CD14-positive monocyte (primary cell): ENCODE measurements at regions not wholly inside any gene's neighbourhood (a gene's known extent, or its start where the extent isn't known, plus 50 kb on each side); places are given as distances from the start of the nearest gene placed in this dataset.

Source experiments
- DNase-seq, 3 donors: peaks; one replicate each; pipeline ENCODE4 v3.0.0-alpha.2; 2011 to 2022
- H2AFZ ChIP-seq: 2 replicates; pipeline ENCODE4 v1.6.0; 2012; ENCODE audit warnings: mild to moderate bottlenecking, low read depth, low read length, inconsistent platforms; ENCODE audit not compliant: insufficient read depth, poor library complexity, severe bottlenecking
- H3K27ac ChIP-seq, 2 donors: 1 replicate in 1 of 2; 2 replicates in 1 of 2; pipeline ENCODE4 v1.5.1; 2012 to 2013; ENCODE audit warnings: low read length in 2 of 2, control low read depth in 1 of 2, inconsistent platforms in 1 of 2, low read depth in 1 of 2, mild to moderate bottlenecking in 1 of 2
- H3K27me3 ChIP-seq, 2 donors: one replicate each; pipeline versions ENCODE4 v1.6.0 to v1.6.1; 2011 to 2013; ENCODE audit warnings: low read length in 2 of 2; ENCODE audit not compliant: control insufficient read depth in 2 of 2, insufficient read depth in 2 of 2
- H3K36me3 ChIP-seq, 2 donors: replicated peaks in 1 of 2; 1 replicate in 1 of 2; 2 replicates in 1 of 2; pipeline versions ENCODE4 v1.5.1 to v1.6.1; 2012 to 2013; ENCODE audit warnings: low read length in 2 of 2, control low read depth in 1 of 2, inconsistent platforms in 1 of 2, mild to moderate bottlenecking in 1 of 2; ENCODE audit not compliant: insufficient read depth in 2 of 2, control insufficient read depth in 1 of 2
- H3K4me1 ChIP-seq, 2 donors: 1 replicate in 1 of 2; 2 replicates in 1 of 2; pipeline versions ENCODE4 v1.5.1 to v1.6.1; 2012 to 2013; ENCODE audit warnings: low read length in 2 of 2, control low read depth in 1 of 2, inconsistent platforms in 1 of 2, mild to moderate bottlenecking in 1 of 2, moderate library complexity in 1 of 2; ENCODE audit not compliant: insufficient read depth in 2 of 2, control insufficient read depth in 1 of 2
- H3K4me2 ChIP-seq: replicated peaks from 2 replicates; pipeline ENCODE3; 2012; ENCODE audit warnings: low read length, moderate library complexity, mild to moderate bottlenecking; ENCODE audit not compliant: poor library complexity, severe bottlenecking; ENCODE audit errors: extremely low read depth
- H3K4me3 ChIP-seq, 3 experiments: fragments of 200-600 bp in 1 of 3; sonication (generic) in 1 of 3; replicated peaks in 1 of 3; 1 replicate in 2 of 3; 2 replicates in 1 of 3; pipeline ENCODE4 v1.5.1; 2011 to 2013; ENCODE audit warnings: low read length in 3 of 3, mild to moderate bottlenecking in 3 of 3, control low read depth in 2 of 3, low read depth in 2 of 3, inconsistent platforms in 1 of 3, moderate library complexity in 1 of 3
- H3K79me2 ChIP-seq: 2 replicates; pipeline ENCODE4 v1.6.0; 2012; ENCODE audit warnings: mild to moderate bottlenecking, control low read depth, inconsistent platforms, low read length, moderate library complexity; ENCODE audit not compliant: insufficient read depth
- H3K9ac ChIP-seq: 2 replicates; pipeline ENCODE4 v1.6.0; 2017; ENCODE audit warnings: low read length, mild to moderate bottlenecking; ENCODE audit not compliant: insufficient read depth, poor library complexity, severe bottlenecking
- H3K9me3 ChIP-seq, 2 donors: replicated peaks in 1 of 2; 1 replicate in 1 of 2; 2 replicates in 1 of 2; pipeline versions ENCODE4 v1.5.1 to v1.6.1; 2012 to 2013; ENCODE audit warnings: low read length in 2 of 2, control low read depth in 1 of 2; ENCODE audit not compliant: control insufficient read depth in 1 of 2, insufficient read depth in 1 of 2
- H4K20me1 ChIP-seq: 2 replicates; pipeline ENCODE4 v1.6.0; 2012; ENCODE audit warnings: mild to moderate bottlenecking, low read length, control low read depth, moderate library complexity; ENCODE audit not compliant: insufficient read depth
- H3K27ac Mint-ChIP-seq, 7 donors: one replicate each; pipeline ENCODE4 v1.8.0; 2020; ENCODE audit warnings: mild to moderate bottlenecking in 7 of 7, mixed read lengths in 7 of 7, moderate library complexity in 6 of 7, inconsistent platforms in 2 of 7
- H3K27me3 Mint-ChIP-seq, 3 donors: one replicate each; pipeline ENCODE4 v1.8.0; 2021 to 2022; ENCODE audit warnings: low read depth in 3 of 3, mild to moderate bottlenecking in 3 of 3, mixed read lengths in 3 of 3, moderate library complexity in 3 of 3, inconsistent platforms in 1 of 3
- H3K36me3 Mint-ChIP-seq, 2 donors: one replicate each; pipeline ENCODE4 v1.8.0; 2020; ENCODE audit warnings: mixed read lengths in 2 of 2, inconsistent platforms in 1 of 2, mild to moderate bottlenecking in 1 of 2
- H3K4me1 Mint-ChIP-seq: one replicate; pipeline ENCODE4 v1.8.0; 2020; ENCODE audit warnings: mild to moderate bottlenecking, mixed read lengths
- H3K4me3 Mint-ChIP-seq, 2 donors: one replicate each; pipeline ENCODE4 v1.8.0; 2020; ENCODE audit warnings: mild to moderate bottlenecking in 2 of 2, mixed read lengths in 2 of 2, moderate library complexity in 1 of 2
- H3K9me3 Mint-ChIP-seq, 7 donors: one replicate each; pipeline ENCODE4 v1.8.0; 2020 to 2022; ENCODE audit warnings: mixed read lengths in 7 of 7, mild to moderate bottlenecking in 6 of 7, moderate library complexity in 6 of 7, inconsistent platforms in 2 of 7
- CTCF ChIP-seq: fragments of 200-600 bp; IDR thresholded peaks from one replicate; pipeline ENCODE4 v1.8.0; 2022; ENCODE audit warnings: antibody characterized with exemption, mild to moderate bottlenecking
- WGBS: methylation state at CpG from one replicate; pipeline ENCODE4 v1.1.5; 2013; ENCODE audit warnings: missing lambda C conversion rate; ENCODE audit not compliant: insufficient coverage; 5-methylcytosine and 5-hydroxymethylcytosine counted together
- intact Hi-C, 2 donors: fragments of 100-400 bp; cut with micrococcal nuclease; formaldehyde crosslinking; loops; one replicate each; pipeline versions ENCODE4 v1.15.0 to v1.15.1; 2023

- Histone ChIP-seq H3K9ac (no peak overlapping the region), H2AFZ (no peak overlapping the region), H3K4me1 (no peaks in the 10 kb centered on the region), H3K4me3 (no peak overlapping the region), H3K36me3 (no peaks in the 10 kb centered on the region), H3K27ac (no peak overlapping the region), H3K9me3 (no peaks in the 10 kb centered on the region), H4K20me1 (no peaks in the 10 kb centered on the region), H3K4me2 (no peak overlapping the region), H3K27me3 (no peaks in the 10 kb centered on the region), H3K79me2 (no peaks in the 10 kb centered on the region)
- H3K4me3 Mint-ChIP-seq: no peak overlapping the region
- H3K9me3 Mint-ChIP-seq: peaks cover 0 to 5% (median 0%) of the 10 kb centered on the region in 7 donors
- H3K36me3 Mint-ChIP-seq: no peaks in the 10 kb centered on the region
- H3K27ac Mint-ChIP-seq: no peak overlapping the region
- no peak for TF ChIP-seq CTCF
- H3K27me3 Mint-ChIP-seq: no peaks in the 10 kb centered on the region
- DNase-seq: no peak
- no peaks in the 10 kb centered on the region for H3K4me1 Mint-ChIP-seq
- intact Hi-C loops: no loop called here
Measured at GRCh38 chr6:66403966-66404365, 696.9 kb upstream of the EYS start.

- Histone ChIP-seq H3K36me3 (no peaks in the 10 kb centered on the region), H3K4me3 (no peak overlapping the region), H3K9me3 (no peaks in the 10 kb centered on the region), H3K4me2 (no peak overlapping the region), H3K27ac (no peak overlapping the region), H3K4me1 (no peaks in the 10 kb centered on the region), H3K27me3 (no peaks in the 10 kb centered on the region), H3K79me2 (no peaks in the 10 kb centered on the region), H2AFZ (no peak overlapping the region), H4K20me1 (no peaks in the 10 kb centered on the region), H3K9ac (no peak overlapping the region)
- DNase-seq: no peak
- TF ChIP-seq CTCF: no peak
- Mint-ChIP-seq H3K4me1 (no peaks in the 10 kb centered on the region), H3K36me3 (no peaks in the 10 kb centered on the region), H3K4me3 (no peak overlapping the region), H3K9me3 (peaks cover 0 to 5% (median 0%) of the 10 kb centered on the region in 7 donors), H3K27ac (no peak overlapping the region), H3K27me3 (no peaks in the 10 kb centered on the region)
- intact Hi-C loops: no loop called here
- no CpG with 5 or more reads among the region's 1 CpG for WGBS
Measured at GRCh38 chr6:66402873-66403272, 695.8 kb upstream of the EYS start.
